WTC11 (cell line): ENCODE measurements at regions not wholly inside any gene's neighbourhood (a gene's known extent, or its start where the extent isn't known, plus 50 kb on each side); places are given as distances from the start of the nearest gene placed in this dataset.

Experiments used
- ATAC-seq: fragments of 200-7000 bp; cut with Tn5 transposase; 2 replicates; pipeline ENCODE4 v1.10.0; 2021; ENCODE audit warnings: mild to moderate bottlenecking, moderate library complexity
- CTCF ChIA-PET: fragments of 300-600 bp; sonication (Branson Sonifier 250); formaldehyde crosslinking; loops from one replicate; lab custom pipeline; 2021; ENCODE audit warnings: antibody characterized with exemption; lab: Charles Lee
- POLR2A ChIA-PET: fragments of 350-600 bp; sonication (Branson Sonifier 250); formaldehyde crosslinking; loops from one replicate; lab custom pipeline; 2021; ENCODE audit warnings: antibody characterized with exemption; lab: Charles Lee
- DNase-seq: peaks from one replicate; pipeline ENCODE4 v3.0.0; 2021; ENCODE audit warnings: low spot score
- H3K27ac Mint-ChIP-seq: 2 replicates; pipeline ENCODE4 v1.8.0; 2021; ENCODE audit warnings: mixed read lengths
- H3K27me3 Mint-ChIP-seq: 2 replicates; pipeline ENCODE4 v1.8.0; 2021; ENCODE audit warnings: low read depth, mild to moderate bottlenecking, moderate library complexity, mixed read lengths
- H3K36me3 Mint-ChIP-seq: 2 replicates; pipeline ENCODE4 v1.8.0; 2021; ENCODE audit warnings: mixed read lengths
- H3K4me1 Mint-ChIP-seq: 2 replicates; pipeline ENCODE4 v1.8.0; 2022; ENCODE audit warnings: mixed read lengths
- H3K4me3 Mint-ChIP-seq: 2 replicates; pipeline ENCODE4 v1.8.0; 2021; ENCODE audit warnings: mild to moderate bottlenecking, moderate library complexity, mixed read lengths
- H3K9me3 Mint-ChIP-seq: 2 replicates; pipeline ENCODE4 v1.8.0; 2021; ENCODE audit warnings: mixed read lengths
- ATF2 ChIP-seq: sonication (generic); formaldehyde crosslinking; IDR thresholded peaks from 2 replicates; pipeline ENCODE4 v1.8.1; 2022; ENCODE audit warnings: low read depth, missing genetic modification reagents, borderline replicate concordance
- CBFB ChIP-seq: sonication (generic); formaldehyde crosslinking; IDR thresholded peaks from 2 replicates; pipeline ENCODE4 v1.8.1; 2022; ENCODE audit warnings: mild to moderate bottlenecking, low read depth, missing genetic modification reagents
- CTCF ChIP-seq: fragments of 200-600 bp; IDR thresholded peaks from 2 replicates; pipeline ENCODE4 v1.8.0; 2022; ENCODE audit warnings: antibody characterized with exemption
- FOXK1 ChIP-seq: sonication (generic); formaldehyde crosslinking; IDR thresholded peaks from 2 replicates; pipeline ENCODE4 v1.8.0; 2022; ENCODE audit warnings: mild to moderate bottlenecking, moderate library complexity, missing genetic modification reagents
- HMGA2 ChIP-seq: fragments of 250-450 bp; sonication (Bioruptor Pico); IDR thresholded peaks from 2 replicates; pipeline ENCODE4 v1.4.0; 2021; ENCODE audit warnings: mild to moderate bottlenecking, moderate library complexity
- MXD4 ChIP-seq: fragments of 250-450 bp; sonication (Bioruptor Pico); IDR thresholded peaks from 2 replicates; pipeline ENCODE4 v1.8.0; 2021; ENCODE audit warnings: mild to moderate bottlenecking, moderate library complexity, borderline replicate concordance
- MYBL2 ChIP-seq: sonication (generic); formaldehyde crosslinking; IDR thresholded peaks from 2 replicates; pipeline ENCODE4 v1.8.1; 2023; ENCODE audit warnings: mild to moderate bottlenecking, moderate library complexity, missing genetic modification reagents
- NFYB ChIP-seq: sonication (generic); formaldehyde crosslinking; conservative IDR thresholded peaks from 2 replicates; pipeline ENCODE4 v1.8.0; 2022; ENCODE audit warnings: low read depth, missing genetic modification reagents
- NR2C2 ChIP-seq: sonication (generic); formaldehyde crosslinking; IDR thresholded peaks from 2 replicates; pipeline ENCODE4 v1.8.0; 2022; ENCODE audit warnings: mild to moderate bottlenecking, missing genetic modification reagents
- RORB ChIP-seq: fragments of 250-450 bp; sonication (Bioruptor Pico); IDR thresholded peaks from 2 replicates; pipeline ENCODE4 v1.9.0; 2021; ENCODE audit warnings: mild to moderate bottlenecking
- TEAD1 ChIP-seq: sonication (generic); formaldehyde crosslinking; IDR thresholded peaks from 2 replicates; pipeline ENCODE4 v1.8.0; 2022; ENCODE audit warnings: mild to moderate bottlenecking, missing genetic modification reagents
- ZBTB21 ChIP-seq: sonication (generic); formaldehyde crosslinking; IDR thresholded peaks from 2 replicates; pipeline ENCODE4 v1.8.1; 2023; ENCODE audit warnings: mild to moderate bottlenecking, missing genetic modification reagents, borderline replicate concordance
- ZBTB43 ChIP-seq: sonication (generic); formaldehyde crosslinking; IDR thresholded peaks from 2 replicates; pipeline ENCODE4 v1.8.1; 2023; ENCODE audit warnings: mild to moderate bottlenecking, missing genetic modification reagents
- ZNF121 ChIP-seq: sonication (generic); formaldehyde crosslinking; IDR thresholded peaks from 2 replicates; pipeline ENCODE4 v1.8.0; 2023; ENCODE audit warnings: missing genetic modification reagents
- ZNF138 ChIP-seq: sonication (generic); formaldehyde crosslinking; conservative IDR thresholded peaks from 2 replicates; pipeline ENCODE4 v1.8.1; 2022; ENCODE audit warnings: mild to moderate bottlenecking, moderate library complexity, missing genetic modification reagents
- ZNF219 ChIP-seq: sonication (generic); formaldehyde crosslinking; IDR thresholded peaks from 2 replicates; pipeline ENCODE4 v1.8.0; 2023; ENCODE audit warnings: missing genetic modification reagents, mild to moderate bottlenecking, borderline replicate concordance
- ZNF232 ChIP-seq: sonication (generic); formaldehyde crosslinking; IDR thresholded peaks from 2 replicates; pipeline ENCODE4 v1.8.0; 2022; ENCODE audit warnings: mild to moderate bottlenecking, missing genetic modification reagents
- ZNF263 ChIP-seq: sonication (generic); formaldehyde crosslinking; IDR thresholded peaks from 2 replicates; pipeline ENCODE4 v1.8.1; 2022; ENCODE audit warnings: low read depth, mild to moderate bottlenecking, moderate library complexity, missing genetic modification reagents
- TF ChIP-seq, protein P1 (sequence below): fragments of 250-450 bp; sonication (Bioruptor Pico); IDR thresholded peaks from 2 replicates; pipeline ENCODE4 v1.9.0; 2021; ENCODE audit warnings: mild to moderate bottlenecking, borderline replicate concordance
- TF ChIP-seq, protein P2 (sequence below): fragments of 250-450 bp; sonication (Bioruptor Pico); conservative IDR thresholded peaks from 2 replicates; pipeline ENCODE4 v1.9.0; 2021; ENCODE audit warnings: mild to moderate bottlenecking
- TF ChIP-seq, protein P3 (sequence below): fragments of 250-450 bp; sonication (Bioruptor Pico); IDR thresholded peaks from 2 replicates; pipeline ENCODE4 v2.1.2; 2022; ENCODE audit warnings: mild to moderate bottlenecking, moderate library complexity

DNA sequence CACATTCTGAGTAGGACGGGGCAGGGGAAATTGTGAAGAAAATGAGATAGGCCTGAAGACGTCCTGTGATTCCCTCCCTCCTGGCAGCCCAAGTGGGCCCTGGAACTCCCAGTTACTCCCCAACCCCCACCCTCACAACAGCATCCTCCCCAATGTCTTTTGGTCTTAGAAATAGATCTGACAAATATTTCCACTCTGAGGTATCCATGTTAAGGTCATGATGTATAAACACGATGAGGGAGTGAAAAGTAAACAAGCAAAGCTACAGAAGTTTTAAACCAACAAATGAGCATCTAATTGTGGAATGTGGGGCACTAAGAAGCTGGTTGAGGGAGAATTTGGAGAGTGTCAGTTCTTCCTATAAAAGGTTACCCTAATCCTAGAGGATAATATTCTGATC lies 103.7 kb upstream of the AADACL2 start:
- H3K9me3 Mint-ChIP-seq = peaks cover 24% of the 10 kb centered on the region
- no peaks in the 10 kb centered on the region for H3K4me1 Mint-ChIP-seq
- no peak for DNase-seq
- no peaks in the 10 kb centered on the region for H3K36me3 Mint-ChIP-seq
- POLR2A ChIA-PET = interaction anchor here (0.6 kb wide), 1 partner anchor 770 kb away, joined by 3 read pairs; no protein-coding TSS in a partner anchor
- H3K27ac Mint-ChIP-seq = no peak overlapping the region
- ATAC-seq = no peak
- H3K4me3 Mint-ChIP-seq = no peak overlapping the region
- TF ChIP-seq MYBL2 (CRISPR knock-in tag) = no peak
- TF ChIP-seq, protein P1, sequence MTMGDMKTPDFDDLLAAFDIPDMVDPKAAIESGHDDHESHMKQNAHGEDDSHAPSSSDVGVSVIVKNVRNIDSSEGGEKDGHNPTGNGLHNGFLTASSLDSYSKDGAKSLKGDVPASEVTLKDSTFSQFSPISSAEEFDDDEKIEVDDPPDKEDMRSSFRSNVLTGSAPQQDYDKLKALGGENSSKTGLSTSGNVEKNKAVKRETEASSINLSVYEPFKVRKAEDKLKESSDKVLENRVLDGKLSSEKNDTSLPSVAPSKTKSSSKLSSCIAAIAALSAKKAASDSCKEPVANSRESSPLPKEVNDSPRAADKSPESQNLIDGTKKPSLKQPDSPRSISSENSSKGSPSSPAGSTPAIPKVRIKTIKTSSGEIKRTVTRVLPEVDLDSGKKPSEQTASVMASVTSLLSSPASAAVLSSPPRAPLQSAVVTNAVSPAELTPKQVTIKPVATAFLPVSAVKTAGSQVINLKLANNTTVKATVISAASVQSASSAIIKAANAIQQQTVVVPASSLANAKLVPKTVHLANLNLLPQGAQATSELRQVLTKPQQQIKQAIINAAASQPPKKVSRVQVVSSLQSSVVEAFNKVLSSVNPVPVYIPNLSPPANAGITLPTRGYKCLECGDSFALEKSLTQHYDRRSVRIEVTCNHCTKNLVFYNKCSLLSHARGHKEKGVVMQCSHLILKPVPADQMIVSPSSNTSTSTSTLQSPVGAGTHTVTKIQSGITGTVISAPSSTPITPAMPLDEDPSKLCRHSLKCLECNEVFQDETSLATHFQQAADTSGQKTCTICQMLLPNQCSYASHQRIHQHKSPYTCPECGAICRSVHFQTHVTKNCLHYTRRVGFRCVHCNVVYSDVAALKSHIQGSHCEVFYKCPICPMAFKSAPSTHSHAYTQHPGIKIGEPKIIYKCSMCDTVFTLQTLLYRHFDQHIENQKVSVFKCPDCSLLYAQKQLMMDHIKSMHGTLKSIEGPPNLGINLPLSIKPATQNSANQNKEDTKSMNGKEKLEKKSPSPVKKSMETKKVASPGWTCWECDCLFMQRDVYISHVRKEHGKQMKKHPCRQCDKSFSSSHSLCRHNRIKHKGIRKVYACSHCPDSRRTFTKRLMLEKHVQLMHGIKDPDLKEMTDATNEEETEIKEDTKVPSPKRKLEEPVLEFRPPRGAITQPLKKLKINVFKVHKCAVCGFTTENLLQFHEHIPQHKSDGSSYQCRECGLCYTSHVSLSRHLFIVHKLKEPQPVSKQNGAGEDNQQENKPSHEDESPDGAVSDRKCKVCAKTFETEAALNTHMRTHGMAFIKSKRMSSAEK (CRISPR knock-in tag) = no peak
- no peak for TF ChIP-seq CTCF
- no peak for TF ChIP-seq ZNF121 (CRISPR knock-in tag)
- no peak for TF ChIP-seq ZBTB21 (CRISPR knock-in tag)
- no peak for TF ChIP-seq CBFB
- TF ChIP-seq, protein P2, sequence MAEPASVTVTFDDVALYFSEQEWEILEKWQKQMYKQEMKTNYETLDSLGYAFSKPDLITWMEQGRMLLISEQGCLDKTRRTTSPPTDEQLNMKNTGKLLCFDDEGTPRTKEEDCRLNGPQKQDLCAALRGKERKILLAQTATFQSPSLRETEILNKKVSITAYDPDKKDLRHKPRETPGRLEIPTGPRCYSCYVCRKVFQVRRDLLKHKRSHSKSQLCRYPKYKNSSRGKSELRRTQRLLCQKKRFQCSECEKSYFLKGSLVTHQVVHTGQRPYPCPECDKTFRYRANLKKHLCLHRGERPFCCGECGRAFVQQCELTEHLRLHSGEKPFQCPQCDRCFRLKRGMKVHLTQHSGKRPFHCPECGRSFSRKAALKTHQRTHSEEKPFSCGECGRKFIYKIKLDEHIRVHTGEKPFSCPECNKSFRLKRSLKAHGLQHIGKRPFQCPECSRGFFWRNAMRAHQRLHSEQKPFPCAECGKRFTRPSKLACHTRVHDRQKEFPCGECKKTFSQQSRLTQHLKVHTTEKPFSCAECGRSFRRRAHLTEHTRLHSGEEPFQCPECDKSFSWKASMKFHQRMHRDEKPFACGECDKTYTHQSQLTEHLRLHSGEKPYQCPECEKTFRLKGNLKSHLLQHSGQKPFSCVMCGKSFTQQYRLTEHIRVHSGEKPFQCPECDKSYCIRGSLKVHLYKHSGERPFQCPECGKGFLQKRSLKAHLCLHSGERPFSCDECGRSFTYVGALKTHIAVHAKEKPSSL = no peak
- no peak for TF ChIP-seq ZNF232 (CRISPR knock-in tag)
- CTCF ChIA-PET = no interaction called here
- H3K27me3 Mint-ChIP-seq = no peaks in the 10 kb centered on the region

GRCh38 chr3:151625586-151625985 lies 108.1 kb upstream of the AADACL2 start:
- H3K27ac Mint-ChIP-seq = no peak overlapping the region
- ChIA-PET CTCF (no interaction called here), POLR2A (no interaction called here)
- TF ChIP-seq HMGA2 (CRISPR knock-in tag) (no peak), RORB (CRISPR knock-in tag) (no peak), ZNF263 (CRISPR knock-in tag) (no peak), MXD4 (CRISPR knock-in tag) (no peak), NR2C2 (CRISPR knock-in tag) (no peak)
- no peaks in the 10 kb centered on the region for H3K4me1 Mint-ChIP-seq
- no peak for ATAC-seq
- H3K4me3 Mint-ChIP-seq = no peak overlapping the region
- H3K9me3 Mint-ChIP-seq = peaks cover 9% of the 10 kb centered on the region; the same call in 1 of the 2 replicates
- H3K36me3 Mint-ChIP-seq = no peaks in the 10 kb centered on the region
- H3K27me3 Mint-ChIP-seq = no peaks in the 10 kb centered on the region
- DNase-seq = no peak

DNA sequence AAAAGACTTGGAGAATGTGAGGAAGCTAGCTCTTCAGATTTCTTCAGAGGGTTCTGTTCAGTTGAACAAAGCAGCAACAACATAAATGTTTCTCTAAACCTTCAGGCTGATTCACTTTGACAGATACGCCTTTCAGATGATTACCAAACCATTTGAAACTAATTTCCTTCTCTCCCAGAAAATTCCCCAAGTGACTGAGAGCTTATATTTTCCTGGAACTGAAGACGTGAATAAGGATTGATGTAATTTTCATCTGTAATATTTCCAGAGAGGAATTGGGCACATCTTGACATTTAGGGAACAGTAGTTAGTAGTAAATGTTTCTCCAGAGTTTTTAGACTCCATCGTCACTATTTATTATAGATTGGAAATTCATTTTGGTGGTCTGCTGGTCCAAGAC lies 108.6 kb upstream of the AADACL2 start:
- Mint-ChIP-seq H3K27ac (no peak overlapping the region), H3K4me1 (no peaks in the 10 kb centered on the region), H3K9me3 (peaks cover 4% of the 10 kb centered on the region; the same call in 1 of the 2 replicates), H3K4me3 (no peak overlapping the region), H3K36me3 (no peaks in the 10 kb centered on the region), H3K27me3 (no peaks in the 10 kb centered on the region)
- POLR2A ChIA-PET = no interaction called here
- CTCF ChIA-PET = no interaction called here
- ATAC-seq (no peak), DNase-seq (no peak)
- TF ChIP-seq RORB (CRISPR knock-in tag) (no peak), ATF2 (no peak), TEAD1 (CRISPR knock-in tag) (no peak), ZNF138 (CRISPR knock-in tag) (no peak), ZNF219 (CRISPR knock-in tag) (no peak), ZBTB21 (CRISPR knock-in tag) (no peak), NFYB (CRISPR knock-in tag) (no peak), ZBTB43 (CRISPR knock-in tag) (no peak), ZNF232 (CRISPR knock-in tag) (no peak), FOXK1 (CRISPR knock-in tag) (no peak)
- TF ChIP-seq, protein P3, sequence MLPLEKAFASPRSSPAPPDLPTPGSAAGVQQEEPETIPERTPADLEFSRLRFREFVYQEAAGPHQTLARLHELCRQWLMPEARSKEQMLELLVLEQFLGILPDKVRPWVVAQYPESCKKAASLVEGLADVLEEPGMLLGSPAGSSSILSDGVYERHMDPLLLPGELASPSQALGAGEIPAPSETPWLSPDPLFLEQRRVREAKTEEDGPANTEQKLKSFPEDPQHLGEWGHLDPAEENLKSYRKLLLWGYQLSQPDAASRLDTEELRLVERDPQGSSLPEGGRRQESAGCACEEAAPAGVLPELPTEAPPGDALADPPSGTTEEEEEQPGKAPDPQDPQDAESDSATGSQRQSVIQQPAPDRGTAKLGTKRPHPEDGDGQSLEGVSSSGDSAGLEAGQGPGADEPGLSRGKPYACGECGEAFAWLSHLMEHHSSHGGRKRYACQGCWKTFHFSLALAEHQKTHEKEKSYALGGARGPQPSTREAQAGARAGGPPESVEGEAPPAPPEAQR (CRISPR knock-in tag) = no peak
